ENCODE measurements at regions not wholly inside any gene's neighbourhood (a gene's known extent, or its start where the extent isn't known, plus 50 kb on each side); places are given as distances from the start of the nearest gene placed in this dataset.
"Not testable (repeated sequence)": the region's sequence is repeated elsewhere in the genome, so short reads cannot be mapped to it uniquely, and the experiment has no call there.

GRCh38 chr7:148514236-148514635, 76.3 kb upstream of the C7orf33 start:
- no peak for DNase-seq (ENCODE audit: low read depth in 2 of 2)

DNA sequence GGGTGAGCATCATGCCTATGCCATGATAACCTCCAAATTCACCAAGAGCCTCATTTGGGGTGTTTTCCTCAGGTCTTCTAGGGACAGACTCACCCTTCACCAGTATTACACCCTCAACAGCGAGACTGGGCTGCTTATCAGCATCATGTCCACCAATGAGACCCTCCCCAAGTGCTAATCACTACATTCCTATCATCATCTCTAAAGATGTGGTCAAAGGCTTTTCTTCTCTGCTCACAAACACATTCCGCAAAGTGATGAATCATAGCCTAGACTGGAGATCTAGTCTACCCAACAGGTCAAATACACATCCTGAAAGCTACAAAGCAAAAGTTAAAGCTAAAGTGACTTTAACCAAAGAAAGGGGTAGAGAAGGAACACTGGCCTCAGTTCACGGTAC, 75.3 kb upstream of the C7orf33 start:
- no peak for DNase-seq (ENCODE audit: low read depth in 2 of 2)

DNA sequence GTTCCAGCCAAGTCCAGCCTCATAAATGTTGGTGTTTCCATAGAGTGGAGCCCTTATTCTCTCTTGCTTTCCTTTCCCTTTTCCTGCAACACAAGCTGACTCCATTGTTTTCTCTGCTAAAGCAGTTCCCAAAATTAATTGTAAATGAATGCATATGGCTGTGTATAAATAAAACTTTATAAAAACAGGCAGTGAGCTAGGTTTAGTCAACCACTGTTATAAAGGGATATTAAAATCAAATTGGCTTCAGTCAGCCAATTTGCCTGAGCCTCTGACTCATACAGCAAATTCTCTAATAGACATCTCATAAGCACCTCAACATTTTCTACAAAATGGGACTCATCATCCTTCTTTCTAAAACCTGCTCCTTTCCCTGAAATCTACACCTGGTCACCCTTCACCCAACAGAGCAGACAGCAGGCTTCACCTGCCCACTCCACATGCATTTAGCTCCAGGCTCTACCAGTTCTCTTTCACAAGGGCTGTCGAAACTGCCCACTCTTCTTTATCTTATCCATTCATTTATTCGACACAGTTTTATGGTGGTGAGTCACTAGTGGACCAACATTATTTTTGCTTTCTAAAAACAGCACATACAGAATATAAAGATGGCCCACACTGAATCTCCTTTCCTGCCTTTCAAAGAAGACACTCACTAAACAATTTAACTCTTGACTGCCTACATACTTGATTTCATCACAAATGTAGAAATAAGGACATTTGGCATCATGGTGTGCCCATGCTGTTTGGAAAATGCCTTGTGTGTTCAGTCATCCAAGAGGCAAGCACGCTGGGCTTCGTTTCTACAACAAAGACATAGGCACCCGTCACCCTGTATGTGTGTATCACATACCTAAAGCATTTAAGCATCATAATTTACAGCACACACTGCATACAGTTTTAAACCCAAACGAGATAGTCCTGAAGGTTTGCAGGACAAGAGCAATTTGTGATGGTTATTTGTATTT, 74.6 kb upstream of the C7orf33 start:
- no peak for DNase-seq (ENCODE audit: low read depth in 2 of 2)

DNA sequence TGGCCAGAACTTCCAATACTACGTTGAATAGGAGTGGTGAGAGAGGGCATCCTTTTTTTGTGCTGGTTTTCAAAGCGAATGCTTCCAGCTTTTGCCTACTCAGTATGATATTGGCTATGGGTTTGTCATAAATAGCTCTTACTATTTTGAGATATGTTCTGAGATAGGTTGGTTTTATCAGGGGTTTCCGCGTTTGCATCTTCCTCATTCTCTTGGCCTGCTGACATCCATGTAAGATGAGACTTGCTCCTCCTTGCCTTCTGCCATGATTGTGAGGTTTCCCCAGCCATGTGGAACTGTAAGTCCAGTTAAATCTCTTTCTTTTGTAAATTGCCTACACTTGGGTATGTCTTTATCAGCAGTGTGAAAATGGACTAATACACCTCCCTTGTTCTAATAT, 71.2 kb upstream of the C7orf33 start:
- not testable (repeated sequence) for DNase-seq (ENCODE audit: low read depth in 2 of 2)

GRCh38 chr7:148521271-148521670, 69.3 kb upstream of the C7orf33 start:
- no peak for DNase-seq (ENCODE audit: low read depth in 2 of 2)

GRCh38 chr7:148523550-148523949, 67.0 kb upstream of the C7orf33 start:
- no peak for DNase-seq (ENCODE audit: low read depth in 2 of 2)

GRCh38 chr7:148524479-148525224, 65.9 kb upstream of the C7orf33 start:
- DNase-seq (ENCODE audit: low read depth in 2 of 2): no peak

DNA sequence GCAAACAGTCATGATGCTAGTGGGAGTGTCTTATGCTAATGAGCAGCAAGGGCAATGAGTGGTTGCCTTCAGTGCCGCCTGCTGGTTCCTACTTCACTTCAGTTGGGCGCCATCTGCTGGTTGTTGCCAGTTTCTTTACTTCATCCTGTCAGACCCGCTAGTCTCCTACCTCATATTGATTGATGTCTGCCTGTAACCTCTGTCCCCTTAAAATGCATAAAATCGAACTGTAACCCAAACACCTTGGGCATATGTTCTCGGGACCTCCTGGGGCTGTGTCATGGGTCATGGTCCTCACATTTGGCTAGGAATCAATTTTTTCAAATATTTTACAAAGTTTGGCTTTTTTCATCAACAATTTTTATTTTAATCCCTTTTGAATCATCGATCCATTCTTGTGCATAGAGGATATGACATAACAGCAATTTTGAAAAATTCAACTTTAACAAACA, 62.8 kb upstream of the C7orf33 start:
- peak; percentile 75 to 79 for DNase-seq (ENCODE audit: low read depth in 2 of 2)

GRCh38 chr7:148535217-148535616, 55.3 kb upstream of the C7orf33 start:
- DNase-seq (ENCODE audit: low read depth in 2 of 2): peak in 1 of 2 donors; percentile 7

GRCh38 chr7:148537435-148537834, 53.1 kb upstream of the C7orf33 start:
- DNase-seq (ENCODE audit: low read depth in 2 of 2): no peak

GRCh38 chr7:148540041-148540738, 50.4 kb upstream of the C7orf33 start:
- DNase-seq (ENCODE audit: low read depth in 2 of 2): no peak

Data from stimulated activated CD4-positive, alpha-beta T cell treated with anti-CD3 and anti-CD28 coated beads, Interleukin-1b, Interleukin-23, amount 100 ng/mL, for 4 hours (primary cell).